Ishikawa (cell line): ENCODE measurements at regions not wholly inside any gene's neighbourhood (a gene's known extent, or its start where the extent isn't known, plus 50 kb on each side); places are given as distances from the start of the nearest gene placed in this dataset.

Experiments
- CEBPB ChIP-seq: IDR thresholded peaks from 2 replicates; pipeline ENCODE4 v1.6.1; 2012
- CREB1 ChIP-seq: IDR thresholded peaks from 2 replicates; pipeline ENCODE4 v1.6.1; 2012; ENCODE audit warnings: low read depth
- EGR1 ChIP-seq: IDR thresholded peaks from 2 replicates; pipeline ENCODE4 v1.6.1; 2012
- EP300 ChIP-seq: IDR thresholded peaks from 2 replicates; pipeline ENCODE4 v1.6.1; 2012; ENCODE audit warnings: borderline replicate concordance
- FOXM1 ChIP-seq: IDR thresholded peaks from 2 replicates; pipeline ENCODE4 v1.6.1; 2012; ENCODE audit warnings: low read depth, borderline replicate concordance
- NFIC ChIP-seq: IDR thresholded peaks from 2 replicates; pipeline ENCODE4 v1.6.1; 2012
- RAD21 ChIP-seq: IDR thresholded peaks from 2 replicates; pipeline ENCODE4 v1.6.1; 2012; ENCODE audit warnings: low read depth
- TAF1 ChIP-seq: IDR thresholded peaks from 2 replicates; pipeline ENCODE4 v1.6.1; 2012; ENCODE audit warnings: low read depth, mild to moderate bottlenecking
- TCF12 ChIP-seq: IDR thresholded peaks from 2 replicates; pipeline ENCODE4 v1.6.1; 2012; ENCODE audit warnings: low read depth
- TEAD4 ChIP-seq: IDR thresholded peaks from 2 replicates; pipeline ENCODE4 v1.6.1; 2012
- YY1 ChIP-seq: IDR thresholded peaks from 2 replicates; pipeline ENCODE4 v1.6.1; 2012; ENCODE audit warnings: low read depth
- ZBTB7A ChIP-seq: IDR thresholded peaks from 2 replicates; pipeline ENCODE4 v1.6.1; 2012; ENCODE audit warnings: low read depth
- TF ChIP-seq, protein P1 (sequence below): IDR thresholded peaks from 2 replicates; pipeline ENCODE4 v1.6.1; 2012
- TF ChIP-seq, protein P2 (sequence below): IDR thresholded peaks from 2 replicates; pipeline ENCODE4 v1.6.1; 2012; ENCODE audit warnings: low read depth, mild to moderate bottlenecking
- TF ChIP-seq, protein P3 (sequence below): IDR thresholded peaks from 2 replicates; pipeline ENCODE4 v1.6.1; 2012

DNA sequence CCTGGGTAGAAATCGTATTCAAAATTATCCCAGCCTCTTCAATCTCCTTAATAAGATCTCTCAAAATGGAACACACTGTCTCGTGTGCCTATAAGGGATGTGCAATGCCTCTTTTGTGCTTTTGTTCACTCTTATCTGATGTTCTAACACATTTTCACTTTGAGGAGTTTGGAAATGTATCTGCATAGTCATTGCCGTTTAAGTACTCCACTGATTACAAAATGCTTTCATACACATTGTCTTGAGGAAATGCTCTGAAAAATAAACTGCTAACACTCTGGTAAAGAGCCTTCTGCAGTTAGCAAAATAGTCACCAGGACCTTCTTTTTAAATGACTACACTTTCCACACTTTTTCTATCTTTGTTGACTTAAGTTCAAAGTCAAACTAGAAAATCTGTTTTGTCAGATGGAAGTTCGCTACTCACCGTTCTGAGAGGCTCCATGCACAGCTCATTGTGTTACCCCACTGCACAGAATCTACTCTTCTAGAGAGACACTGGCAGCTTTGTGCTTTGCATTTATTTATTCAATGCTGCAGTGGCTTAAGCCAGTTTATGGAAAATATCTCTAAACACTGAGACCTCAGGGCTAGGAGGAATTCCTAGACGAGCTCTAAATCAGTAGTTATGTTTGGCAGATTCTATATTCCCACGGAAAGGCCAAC lies 159.0 kb downstream of the CHIC2 start:
- TF ChIP-seq CREB1: no peak
- TF ChIP-seq NFIC: no peak
- no peak for TF ChIP-seq YY1
- no peak for TF ChIP-seq TEAD4
- no peak for TF ChIP-seq FOXM1
- TF ChIP-seq TAF1: no peak
- no peak for TF ChIP-seq RAD21
- TF ChIP-seq, protein P1, sequence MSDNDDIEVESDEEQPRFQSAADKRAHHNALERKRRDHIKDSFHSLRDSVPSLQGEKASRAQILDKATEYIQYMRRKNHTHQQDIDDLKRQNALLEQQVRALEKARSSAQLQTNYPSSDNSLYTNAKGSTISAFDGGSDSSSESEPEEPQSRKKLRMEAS: no peak
- no peak for TF ChIP-seq EP300
- no peak for TF ChIP-seq ZBTB7A
- TF ChIP-seq, protein P2, sequence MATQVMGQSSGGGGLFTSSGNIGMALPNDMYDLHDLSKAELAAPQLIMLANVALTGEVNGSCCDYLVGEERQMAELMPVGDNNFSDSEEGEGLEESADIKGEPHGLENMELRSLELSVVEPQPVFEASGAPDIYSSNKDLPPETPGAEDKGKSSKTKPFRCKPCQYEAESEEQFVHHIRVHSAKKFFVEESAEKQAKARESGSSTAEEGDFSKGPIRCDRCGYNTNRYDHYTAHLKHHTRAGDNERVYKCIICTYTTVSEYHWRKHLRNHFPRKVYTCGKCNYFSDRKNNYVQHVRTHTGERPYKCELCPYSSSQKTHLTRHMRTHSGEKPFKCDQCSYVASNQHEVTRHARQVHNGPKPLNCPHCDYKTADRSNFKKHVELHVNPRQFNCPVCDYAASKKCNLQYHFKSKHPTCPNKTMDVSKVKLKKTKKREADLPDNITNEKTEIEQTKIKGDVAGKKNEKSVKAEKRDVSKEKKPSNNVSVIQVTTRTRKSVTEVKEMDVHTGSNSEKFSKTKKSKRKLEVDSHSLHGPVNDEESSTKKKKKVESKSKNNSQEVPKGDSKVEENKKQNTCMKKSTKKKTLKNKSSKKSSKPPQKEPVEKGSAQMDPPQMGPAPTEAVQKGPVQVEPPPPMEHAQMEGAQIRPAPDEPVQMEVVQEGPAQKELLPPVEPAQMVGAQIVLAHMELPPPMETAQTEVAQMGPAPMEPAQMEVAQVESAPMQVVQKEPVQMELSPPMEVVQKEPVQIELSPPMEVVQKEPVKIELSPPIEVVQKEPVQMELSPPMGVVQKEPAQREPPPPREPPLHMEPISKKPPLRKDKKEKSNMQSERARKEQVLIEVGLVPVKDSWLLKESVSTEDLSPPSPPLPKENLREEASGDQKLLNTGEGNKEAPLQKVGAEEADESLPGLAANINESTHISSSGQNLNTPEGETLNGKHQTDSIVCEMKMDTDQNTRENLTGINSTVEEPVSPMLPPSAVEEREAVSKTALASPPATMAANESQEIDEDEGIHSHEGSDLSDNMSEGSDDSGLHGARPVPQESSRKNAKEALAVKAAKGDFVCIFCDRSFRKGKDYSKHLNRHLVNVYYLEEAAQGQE: no peak
- TF ChIP-seq TCF12: no peak
- TF ChIP-seq CEBPB: no peak
- no peak for TF ChIP-seq EGR1
- TF ChIP-seq, protein P3, sequence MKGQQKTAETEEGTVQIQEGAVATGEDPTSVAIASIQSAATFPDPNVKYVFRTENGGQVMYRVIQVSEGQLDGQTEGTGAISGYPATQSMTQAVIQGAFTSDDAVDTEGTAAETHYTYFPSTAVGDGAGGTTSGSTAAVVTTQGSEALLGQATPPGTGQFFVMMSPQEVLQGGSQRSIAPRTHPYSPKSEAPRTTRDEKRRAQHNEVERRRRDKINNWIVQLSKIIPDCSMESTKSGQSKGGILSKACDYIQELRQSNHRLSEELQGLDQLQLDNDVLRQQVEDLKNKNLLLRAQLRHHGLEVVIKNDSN: no peak

DNA sequence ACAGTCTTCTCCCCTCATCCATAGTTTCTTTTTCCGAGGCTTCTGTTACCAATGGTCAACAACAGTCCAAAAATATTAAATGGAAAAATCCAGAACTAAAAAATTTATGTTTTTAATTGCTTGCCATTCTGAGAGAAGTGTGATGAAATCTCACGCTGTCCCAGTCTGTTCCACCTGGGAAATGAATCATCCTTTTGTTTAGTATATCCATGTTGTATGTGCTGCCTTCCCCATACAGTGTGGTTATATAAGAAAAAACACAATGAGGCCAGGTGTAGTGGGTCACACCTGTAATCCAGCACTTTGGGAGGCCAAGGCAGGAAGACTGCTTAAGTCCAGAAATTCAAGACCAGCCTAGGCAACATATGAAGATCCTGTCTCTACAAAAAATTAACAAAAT lies 161.6 kb downstream of the CHIC2 start:
- TF ChIP-seq FOXM1: no peak

DNA sequence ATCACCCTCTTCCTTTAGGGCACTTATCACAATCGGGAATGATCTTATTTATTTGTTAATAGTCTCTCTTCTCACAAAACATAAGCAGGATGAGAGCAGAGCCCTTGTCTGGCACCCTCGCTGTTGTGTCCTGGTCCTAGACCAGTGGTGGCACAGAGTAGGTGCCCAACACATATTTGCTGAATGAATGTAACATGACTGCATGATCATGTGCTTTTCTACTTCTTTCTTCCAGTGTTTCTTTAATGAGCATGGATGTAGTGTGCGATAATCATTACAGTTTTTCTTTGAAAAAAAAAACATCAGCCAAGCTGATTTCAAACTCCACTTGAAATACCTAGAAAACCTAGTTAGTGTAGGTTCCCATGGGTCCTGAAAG lies 164.1 kb downstream of the CHIC2 start:
- TF ChIP-seq TEAD4 (no peak), YY1 (no peak), NFIC (no peak), TCF12 (no peak)
- TF ChIP-seq, protein P1: no peak
- TF ChIP-seq, protein P2: no peak
- TF ChIP-seq, protein P3: no peak

DNA sequence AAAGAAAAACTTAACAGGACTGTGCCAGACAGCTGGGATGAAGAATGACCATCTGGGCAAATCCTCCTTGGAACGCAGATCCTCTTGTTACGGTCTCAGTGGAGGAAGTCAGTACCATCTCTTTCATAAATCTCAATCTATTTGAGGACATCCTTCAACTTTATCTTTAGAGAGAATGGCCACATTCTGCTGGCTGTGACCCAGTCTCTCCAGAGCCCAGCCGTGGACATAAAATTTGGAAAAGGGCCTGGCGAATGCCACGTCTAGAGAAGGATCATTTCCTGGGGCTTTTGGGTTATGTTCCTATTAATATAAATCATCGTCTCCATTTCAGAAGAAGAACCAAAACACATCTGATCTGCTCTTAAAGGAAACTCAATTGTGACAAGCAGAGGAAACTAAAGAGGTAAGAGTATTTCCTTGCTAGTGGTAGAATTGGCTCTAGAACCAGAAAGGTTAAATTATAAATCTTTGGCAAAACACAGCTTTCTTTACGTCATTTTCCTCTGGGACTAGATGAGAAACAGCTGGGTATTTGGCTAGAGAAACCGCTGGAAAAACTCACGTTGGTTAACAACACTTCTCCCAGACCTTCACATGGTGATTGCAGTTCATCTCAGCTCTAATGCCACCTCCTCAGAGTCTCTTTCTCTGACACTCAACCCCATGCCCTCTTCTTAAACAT lies 164.7 kb downstream of the CHIC2 start:
- TF ChIP-seq FOXM1 (no peak), RAD21 (no peak), YY1 (no peak), TAF1 (no peak), CREB1 (no peak)
- TF ChIP-seq, protein P1: no peak

DNA sequence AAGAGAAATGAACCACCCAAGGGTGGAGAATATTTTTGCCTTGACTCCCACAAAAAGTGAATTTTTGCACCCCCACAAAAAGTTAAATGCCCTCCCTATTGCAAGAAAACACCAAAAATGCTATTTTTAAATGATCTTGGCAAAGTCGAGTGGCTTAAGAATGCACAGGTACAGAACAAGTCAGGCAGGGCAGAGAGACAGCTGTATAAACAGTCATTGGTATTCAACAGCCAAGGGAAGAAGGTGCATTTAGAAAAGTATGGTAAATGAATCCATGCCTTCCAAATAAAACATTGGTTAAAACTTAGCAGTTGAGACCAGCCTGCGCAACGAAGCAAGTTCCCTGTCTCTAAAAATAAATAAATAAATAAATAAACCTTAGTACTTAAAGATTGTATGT lies 169.3 kb downstream of the CHIC2 start:
- no peak for TF ChIP-seq YY1

DNA sequence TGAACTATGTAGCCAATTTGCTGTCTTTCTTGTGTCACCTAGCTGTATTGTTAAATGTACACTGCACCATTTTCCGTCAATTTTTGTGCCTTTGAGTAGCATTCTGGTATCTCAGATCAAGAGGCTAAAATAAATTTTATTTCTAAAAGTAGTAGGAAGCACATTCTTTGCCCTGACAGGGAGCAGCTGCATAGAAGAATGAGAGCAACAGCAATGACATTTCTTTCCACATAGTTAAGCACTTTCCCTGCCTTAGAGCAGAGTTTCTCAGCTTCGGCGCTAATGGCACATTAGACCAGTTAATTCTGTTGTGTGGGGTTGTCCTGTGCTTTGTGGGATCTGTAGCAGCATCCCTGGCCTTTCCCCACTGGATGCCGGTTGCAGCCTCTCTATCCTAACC lies 173.9 kb downstream of the CHIC2 start:
- TF ChIP-seq EGR1 (no peak), TEAD4 (no peak), CREB1 (no peak), TAF1 (no peak), FOXM1 (no peak)
- TF ChIP-seq, protein P3: no peak
- TF ChIP-seq, protein P1: no peak
